ENCODE measurements at regions not wholly inside any gene's neighbourhood (a gene's known extent, or its start where the extent isn't known, plus 50 kb on each side); places are given as distances from the start of the nearest gene placed in this dataset.

- Mint-ChIP-seq H3K9me3 (ENCODE audit: unreplicated experiment) (peaks cover 5% of the 10 kb centered on the region), H3K27me3 (ENCODE audit: unreplicated experiment) (no peaks in the 10 kb centered on the region), H3K4me3 (ENCODE audit: unreplicated experiment) (no peak overlapping the region), H3K4me1 (ENCODE audit: unreplicated experiment) (peaks cover 22% of the 10 kb centered on the region), H3K36me3 (ENCODE audit: unreplicated experiment) (no peaks in the 10 kb centered on the region), H3K27ac (ENCODE audit: unreplicated experiment) (peak overlapping the region; percentile 72)
- DNase-seq (ENCODE audit: extremely low spot score, unreplicated experiment) = peak; percentile 90
- peak; percentile 6 for TF ChIP-seq CTCF (IDR thresholded peaks at IDR 0.05)
Observed at GRCh38 chrX:68989865-68990606, 161.2 kb downstream of the EFNB1 start.

GRCh38 chrX:68989456-68989855, 160.6 kb downstream of the EFNB1 start:
- no peaks in the 10 kb centered on the region for H3K36me3 Mint-ChIP-seq (ENCODE audit: unreplicated experiment)
- no peak overlapping the region for H3K4me3 Mint-ChIP-seq (ENCODE audit: unreplicated experiment)
- peak; percentile 60 for DNase-seq (ENCODE audit: extremely low spot score, unreplicated experiment)
- TF ChIP-seq CTCF (IDR thresholded peaks at IDR 0.05) = no peak
- H3K27me3 Mint-ChIP-seq (ENCODE audit: unreplicated experiment) = no peaks in the 10 kb centered on the region
- peak overlapping the region; percentile 57 for H3K27ac Mint-ChIP-seq (ENCODE audit: unreplicated experiment)
- peaks cover 5% of the 10 kb centered on the region for H3K9me3 Mint-ChIP-seq (ENCODE audit: unreplicated experiment)
- H3K4me1 Mint-ChIP-seq (ENCODE audit: unreplicated experiment) = peaks cover 22% of the 10 kb centered on the region

- no peaks in the 10 kb centered on the region for H3K36me3 Mint-ChIP-seq (ENCODE audit: unreplicated experiment)
- no peak for TF ChIP-seq CTCF (IDR thresholded peaks at IDR 0.05)
- H3K9me3 Mint-ChIP-seq (ENCODE audit: unreplicated experiment) = peaks cover 5% of the 10 kb centered on the region
- H3K4me3 Mint-ChIP-seq (ENCODE audit: unreplicated experiment) = no peak overlapping the region
- no peak overlapping the region for H3K27ac Mint-ChIP-seq (ENCODE audit: unreplicated experiment)
- H3K4me1 Mint-ChIP-seq (ENCODE audit: unreplicated experiment) = peaks cover 22% of the 10 kb centered on the region
- DNase-seq (ENCODE audit: extremely low spot score, unreplicated experiment) = peak; percentile 57
- H3K27me3 Mint-ChIP-seq (ENCODE audit: unreplicated experiment) = no peaks in the 10 kb centered on the region
Observed at GRCh38 chrX:68988865-68989264, 160.0 kb downstream of the EFNB1 start.

GRCh38 chrX:68985135-68985755, 156.4 kb downstream of the EFNB1 start:
- Mint-ChIP-seq H3K9me3 (ENCODE audit: unreplicated experiment) (peaks cover 5% of the 10 kb centered on the region), H3K4me3 (ENCODE audit: unreplicated experiment) (no peak overlapping the region), H3K27ac (ENCODE audit: unreplicated experiment) (no peak overlapping the region), H3K27me3 (ENCODE audit: unreplicated experiment) (no peaks in the 10 kb centered on the region), H3K36me3 (ENCODE audit: unreplicated experiment) (no peaks in the 10 kb centered on the region), H3K4me1 (ENCODE audit: unreplicated experiment) (peaks cover 11% of the 10 kb centered on the region)
- no peak for TF ChIP-seq CTCF (IDR thresholded peaks at IDR 0.05)
- no peak for DNase-seq (ENCODE audit: extremely low spot score, unreplicated experiment)

GRCh38 chrX:68983004-68983857, 154.4 kb downstream of the EFNB1 start:
- peaks cover 5% of the 10 kb centered on the region for H3K9me3 Mint-ChIP-seq (ENCODE audit: unreplicated experiment)
- no peak for DNase-seq (ENCODE audit: extremely low spot score, unreplicated experiment)
- no peak for TF ChIP-seq CTCF (IDR thresholded peaks at IDR 0.05)
- no peak overlapping the region for H3K4me3 Mint-ChIP-seq (ENCODE audit: unreplicated experiment)
- H3K4me1 Mint-ChIP-seq (ENCODE audit: unreplicated experiment) = peaks cover 3% of the 10 kb centered on the region
- H3K27ac Mint-ChIP-seq (ENCODE audit: unreplicated experiment) = no peak overlapping the region
- no peaks in the 10 kb centered on the region for H3K27me3 Mint-ChIP-seq (ENCODE audit: unreplicated experiment)
- H3K36me3 Mint-ChIP-seq (ENCODE audit: unreplicated experiment) = no peaks in the 10 kb centered on the region
